ENCODE measurements at regions not wholly inside any gene's neighbourhood (a gene's known extent, or its start where the extent isn't known, plus 50 kb on each side); places are given as distances from the start of the nearest gene placed in this dataset.

GRCh38 chr22:26847816-26848215, 190.4 kb downstream of the MIAT start:
- H3K9me3 Mint-ChIP-seq, result no peaks in the 10 kb centered on the region; a peak in 1 of 5 replicates
- Histone ChIP-seq H3K18ac (ENCODE audit: insufficient read length, low read depth, low read length) (no peak overlapping the region), H2BK12ac (ENCODE audit: insufficient read length, low read depth, low read length) (no peak overlapping the region), H2BK5ac (ENCODE audit: insufficient read length, low read length) (no peak overlapping the region), H2BK15ac (ENCODE audit: low read depth, low read length) (no peak overlapping the region), H2AFZ (ENCODE audit: low read length) (no peak overlapping the region), H3T11ph (ENCODE audit: low read length) (no peak overlapping the region), H3K4ac (ENCODE audit: low read depth, low read length) (no peak overlapping the region), H4K91ac (ENCODE audit: insufficient read length, low read depth, low read length) (no peak overlapping the region), H2AK5ac (ENCODE audit: insufficient read length, low read length) (no peak overlapping the region), H4K20me1 (ENCODE audit: control insufficient read depth, insufficient read depth, insufficient read length) (no peaks in the 10 kb centered on the region), H3K23ac (ENCODE audit: insufficient read length, low read depth, low read length) (no peak overlapping the region), H3K79me1 (ENCODE audit: insufficient read depth, low read depth, low read length, poor library complexity, severe bottlenecking) (no peaks in the 10 kb centered on the region), H3K14ac (ENCODE audit: insufficient read depth, low read length) (no peak overlapping the region), H3K23me2 (ENCODE audit: insufficient read length, low read depth, low read length, poor library complexity, severe bottlenecking) (no peaks in the 10 kb centered on the region), H3K4me1 (ENCODE audit: insufficient read depth, low read length) (no peaks in the 10 kb centered on the region), H4K8ac (replicated peaks; ENCODE audit: insufficient read length, low read depth, low read length) (no peak overlapping the region), H2BK20ac (ENCODE audit: low read depth, low read length, poor library complexity, severe bottlenecking) (no peak overlapping the region), H3K9me3 (ENCODE audit: control insufficient read depth, low read depth, low read length) (no peaks in the 10 kb centered on the region), H4K5ac (ENCODE audit: insufficient read length, low read depth, low read length) (no peak overlapping the region), H3K56ac (ENCODE audit: insufficient read length, low read depth, low read length) (no peak overlapping the region), H3K9ac (ENCODE audit: extremely low read depth, insufficient read length, low read length) (no peak overlapping the region), H3K27ac (ENCODE audit: insufficient read length, low read depth, low read length) (no peak overlapping the region), H3K4me2 (ENCODE audit: insufficient read depth, insufficient read length, low read length) (no peak overlapping the region), H2BK120ac (ENCODE audit: low read depth, low read length, poor library complexity, severe bottlenecking) (no peak overlapping the region), H3K27me3 (ENCODE audit: insufficient read depth, low read length) (0 out of 2 replicates have a peak, but pooled peaks cover 2% of the 10 kb centered on the region), H3K79me2 (ENCODE audit: insufficient read depth, low read length) (no peaks in the 10 kb centered on the region)
- peaks cover 25% of the 10 kb centered on the region for H3K27me3 Mint-ChIP-seq (ENCODE audit: low read depth)
- no peak for TF ChIP-seq CTCF (conservative IDR thresholded peaks at IDR 0.05)
- H3K4me3 Mint-ChIP-seq, result no peak overlapping the region
- H3K36me3 Mint-ChIP-seq (ENCODE audit: insufficient read depth in 1 of 3, low read depth in 3 of 3), result no peaks in the 10 kb centered on the region
- peaks cover 9 to 12% of the 10 kb centered on the region in 2 experiments for H3K4me1 Mint-ChIP-seq
- no peak for DNase-seq
- H3K27ac Mint-ChIP-seq, result no peak overlapping the region
- no CpG with 5 or more reads among the region's 2 CpGs for WGBS (ENCODE audit: extremely low coverage, insufficient read length, low lambda C conversion rate)
